ENCODE measurements at regions not wholly inside any gene's neighbourhood (a gene's known extent, or its start where the extent isn't known, plus 50 kb on each side); places are given as distances from the start of the nearest gene placed in this dataset.

DNA sequence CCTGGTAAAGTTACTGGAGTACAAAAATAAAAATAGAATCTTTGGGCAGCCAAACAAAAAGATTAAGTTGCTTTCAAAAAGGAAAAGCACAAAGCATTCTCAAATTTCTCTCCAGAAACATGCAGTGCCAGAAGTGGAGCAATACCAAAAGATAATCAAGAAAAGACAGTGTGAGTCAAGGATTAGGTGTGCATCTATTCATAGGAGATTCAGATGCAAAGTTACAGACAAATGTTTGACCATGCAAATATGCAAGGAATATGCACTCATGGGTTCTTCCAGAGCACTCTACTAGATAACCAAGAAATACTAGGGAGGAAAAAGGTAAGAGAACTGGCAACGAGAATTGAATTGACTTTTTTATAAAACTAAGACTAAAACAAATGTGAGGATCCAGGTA is 51.8 kb upstream of the CDH20 start:
- H4K20me1 ChIP-seq (ENCODE audit: insufficient read depth, low read length), result no peaks in the 10 kb centered on the region
- no peaks in the 10 kb centered on the region for H3K9me2 ChIP-seq (ENCODE audit: insufficient read depth, low read length)
- H2AFZ ChIP-seq (ENCODE audit: low read length), result no peak overlapping the region
- intact Hi-C loops (cut with micrococcal nuclease; ENCODE audit: unreplicated experiment), result no loop called here
- POLR2A ChIA-PET, result no interaction called here
- no peaks in the 10 kb centered on the region for H3K4me1 ChIP-seq (ENCODE audit: insufficient read depth, low read length, poor library complexity, severe bottlenecking)
- CTCF ChIA-PET (ENCODE audit: unreplicated experiment), result no interaction called here
- no peaks in the 10 kb centered on the region for H3K36me3 ChIP-seq (ENCODE audit: insufficient read depth, low read length)
- no peaks in the 10 kb centered on the region for H3K79me2 ChIP-seq (ENCODE audit: insufficient read depth, low read depth, low read length)
- H3K4me3 ChIP-seq (ENCODE audit: low read depth, low read length, poor library complexity, severe bottlenecking), result no peak overlapping the region
- DNase-seq (ENCODE audit: low spot score), result no peak
- no peak overlapping the region for H3K4me2 ChIP-seq (ENCODE audit: low read length)
- no peaks in the 10 kb centered on the region for H3K9me3 ChIP-seq (ENCODE audit: low read length)
- TF ChIP-seq, protein P1, sequence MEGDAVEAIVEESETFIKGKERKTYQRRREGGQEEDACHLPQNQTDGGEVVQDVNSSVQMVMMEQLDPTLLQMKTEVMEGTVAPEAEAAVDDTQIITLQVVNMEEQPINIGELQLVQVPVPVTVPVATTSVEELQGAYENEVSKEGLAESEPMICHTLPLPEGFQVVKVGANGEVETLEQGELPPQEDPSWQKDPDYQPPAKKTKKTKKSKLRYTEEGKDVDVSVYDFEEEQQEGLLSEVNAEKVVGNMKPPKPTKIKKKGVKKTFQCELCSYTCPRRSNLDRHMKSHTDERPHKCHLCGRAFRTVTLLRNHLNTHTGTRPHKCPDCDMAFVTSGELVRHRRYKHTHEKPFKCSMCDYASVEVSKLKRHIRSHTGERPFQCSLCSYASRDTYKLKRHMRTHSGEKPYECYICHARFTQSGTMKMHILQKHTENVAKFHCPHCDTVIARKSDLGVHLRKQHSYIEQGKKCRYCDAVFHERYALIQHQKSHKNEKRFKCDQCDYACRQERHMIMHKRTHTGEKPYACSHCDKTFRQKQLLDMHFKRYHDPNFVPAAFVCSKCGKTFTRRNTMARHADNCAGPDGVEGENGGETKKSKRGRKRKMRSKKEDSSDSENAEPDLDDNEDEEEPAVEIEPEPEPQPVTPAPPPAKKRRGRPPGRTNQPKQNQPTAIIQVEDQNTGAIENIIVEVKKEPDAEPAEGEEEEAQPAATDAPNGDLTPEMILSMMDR (conservative IDR thresholded peaks at IDR 0.05; ENCODE audit: low read length), result no peak
- TF ChIP-seq EZH2phosphoT487 (IDR thresholded peaks at IDR 0.05; ENCODE audit: borderline replicate concordance, low read depth, low read length), result no peak
- no peak overlapping the region for H3K27ac ChIP-seq (ENCODE audit: low read depth, low read length, poor library complexity, severe bottlenecking)
- BruUV-seq (replicated peaks), result no TSS peak

DNA sequence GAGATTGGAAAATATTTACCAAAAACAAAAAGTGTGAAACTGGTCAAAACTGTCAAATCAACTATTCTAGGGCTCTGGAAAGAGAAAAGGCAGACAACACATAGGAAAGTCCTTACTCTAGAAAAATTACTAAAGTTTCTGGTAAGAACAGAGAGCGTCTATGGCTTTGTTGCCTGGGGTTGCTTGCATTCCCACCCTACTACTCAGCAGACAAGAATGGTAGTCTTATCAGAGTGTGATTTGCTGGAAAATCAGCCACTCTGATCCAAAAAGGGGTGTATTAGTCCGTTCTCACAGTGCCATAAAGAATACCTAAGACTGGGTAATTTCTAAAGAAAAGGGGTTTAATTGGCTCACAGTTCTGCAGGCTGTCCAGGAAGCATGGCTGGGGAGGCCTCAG is 50.3 kb upstream of the CDH20 start:
- H3K27ac ChIP-seq (ENCODE audit: low read depth, low read length, poor library complexity, severe bottlenecking), result no peak overlapping the region
- no peaks in the 10 kb centered on the region for H3K36me3 ChIP-seq (ENCODE audit: insufficient read depth, low read length)
- H3K9me2 ChIP-seq (ENCODE audit: insufficient read depth, low read length), result no peaks in the 10 kb centered on the region
- BruUV-seq (replicated peaks), result no TSS peak
- no peaks in the 10 kb centered on the region for H3K9me3 ChIP-seq (ENCODE audit: low read length)
- ChIA-PET CTCF (ENCODE audit: unreplicated experiment) (no interaction called here), POLR2A (no interaction called here)
- no peaks in the 10 kb centered on the region for H3K79me2 ChIP-seq (ENCODE audit: insufficient read depth, low read depth, low read length)
- no peak for DNase-seq (ENCODE audit: low spot score)
- H3K4me3 ChIP-seq (ENCODE audit: low read depth, low read length, poor library complexity, severe bottlenecking), result no peak overlapping the region
- intact Hi-C loops (cut with micrococcal nuclease; ENCODE audit: unreplicated experiment), result no loop called here
- H3K4me2 ChIP-seq (ENCODE audit: low read length), result no peak overlapping the region
- TF ChIP-seq EZH2phosphoT487 (IDR thresholded peaks at IDR 0.05; ENCODE audit: borderline replicate concordance, low read depth, low read length), result no peak
- TF ChIP-seq, protein P1 (conservative IDR thresholded peaks at IDR 0.05; ENCODE audit: low read length), result no peak
- no peaks in the 10 kb centered on the region for H3K4me1 ChIP-seq (ENCODE audit: insufficient read depth, low read length, poor library complexity, severe bottlenecking)
- no peaks in the 10 kb centered on the region for H4K20me1 ChIP-seq (ENCODE audit: insufficient read depth, low read length)
- H2AFZ ChIP-seq (ENCODE audit: low read length), result no peak overlapping the region

Data from OCI-LY7 (cell line).